ENCODE measurements at regions not wholly inside any gene's neighbourhood (a gene's known extent, or its start where the extent isn't known, plus 50 kb on each side); places are given as distances from the start of the nearest gene placed in this dataset.
"Not testable (repeated sequence)": the region's sequence is repeated elsewhere in the genome, so short reads cannot be mapped to it uniquely, and the experiment has no call there.

DNA sequence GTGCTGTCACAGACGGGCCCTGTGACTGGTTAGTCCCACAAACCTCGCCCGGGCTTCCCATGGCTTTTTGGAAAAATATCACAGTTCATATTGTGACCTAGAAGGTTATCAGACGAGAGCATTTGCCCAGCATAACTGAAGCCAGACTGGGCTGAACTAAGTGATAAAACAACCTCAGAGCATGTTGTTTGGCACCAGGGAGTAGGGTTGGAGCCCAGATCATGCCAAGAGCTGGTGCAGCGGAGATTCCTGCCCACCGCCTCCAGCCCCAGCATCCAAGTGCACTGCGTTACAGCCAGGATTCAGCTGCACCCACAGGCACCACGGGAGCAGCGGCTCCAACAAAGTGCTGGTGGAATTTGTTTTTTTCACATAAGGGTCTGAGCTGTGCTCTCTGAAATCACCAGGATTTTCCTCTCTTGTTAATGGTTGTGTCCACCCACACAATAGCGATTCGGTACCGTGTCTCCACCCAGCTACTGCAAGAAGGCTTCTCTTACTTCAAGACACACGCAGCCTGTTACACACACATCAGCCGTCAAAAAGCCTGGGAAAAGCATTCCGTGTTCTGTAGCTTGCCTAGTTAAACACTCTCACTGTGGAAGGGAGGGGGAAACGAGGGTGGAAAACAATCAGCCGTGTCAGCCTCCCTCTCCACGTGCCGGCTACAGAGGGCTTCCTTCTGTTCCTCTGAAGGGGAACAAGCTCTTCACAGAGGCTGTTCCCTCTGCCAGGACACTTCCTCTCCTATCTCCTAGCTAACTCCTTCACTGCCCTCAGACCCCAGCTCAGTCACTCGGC, 273.8 kb downstream of the C16orf95 start:
- no peak for DNase-seq

DNA sequence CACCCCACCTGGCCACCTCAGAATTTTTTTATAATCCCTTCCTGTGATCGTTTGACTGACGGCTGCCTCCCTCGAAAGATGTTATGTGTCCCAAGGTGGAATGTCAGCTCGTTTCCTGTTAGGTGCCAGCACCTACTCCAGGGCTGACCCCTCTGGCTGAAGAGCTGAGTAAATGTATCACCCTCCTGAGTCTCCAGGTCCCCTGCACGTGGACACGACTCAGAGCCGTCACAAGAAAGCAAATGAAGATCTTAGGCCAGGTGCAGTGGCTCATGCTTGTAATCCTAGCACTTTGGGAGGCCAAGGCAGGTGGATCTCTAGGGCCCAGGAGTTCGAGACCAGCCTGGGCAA, 273.2 kb downstream of the C16orf95 start:
- no peak for DNase-seq

DNA sequence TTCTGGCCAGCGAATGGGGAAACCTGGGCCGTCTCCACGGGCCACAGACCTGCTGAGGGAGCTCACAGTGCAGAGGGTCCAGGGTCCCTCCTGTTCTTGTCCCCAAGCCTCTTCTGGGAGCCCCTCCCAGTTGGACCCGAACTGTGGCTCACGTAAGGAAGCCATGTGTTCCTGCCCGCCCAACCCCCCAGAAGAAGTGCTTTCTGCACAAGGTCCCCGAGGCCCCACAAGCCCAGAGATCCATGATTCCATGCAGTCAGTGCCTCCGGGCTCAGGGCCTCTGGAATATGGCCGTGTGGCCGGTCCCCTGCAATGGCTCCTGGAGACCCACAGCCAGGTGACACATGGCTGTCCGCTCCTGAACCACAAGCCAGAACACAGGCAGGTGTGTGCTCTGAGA, 272.4 kb downstream of the C16orf95 start:
- no peak for DNase-seq

DNA sequence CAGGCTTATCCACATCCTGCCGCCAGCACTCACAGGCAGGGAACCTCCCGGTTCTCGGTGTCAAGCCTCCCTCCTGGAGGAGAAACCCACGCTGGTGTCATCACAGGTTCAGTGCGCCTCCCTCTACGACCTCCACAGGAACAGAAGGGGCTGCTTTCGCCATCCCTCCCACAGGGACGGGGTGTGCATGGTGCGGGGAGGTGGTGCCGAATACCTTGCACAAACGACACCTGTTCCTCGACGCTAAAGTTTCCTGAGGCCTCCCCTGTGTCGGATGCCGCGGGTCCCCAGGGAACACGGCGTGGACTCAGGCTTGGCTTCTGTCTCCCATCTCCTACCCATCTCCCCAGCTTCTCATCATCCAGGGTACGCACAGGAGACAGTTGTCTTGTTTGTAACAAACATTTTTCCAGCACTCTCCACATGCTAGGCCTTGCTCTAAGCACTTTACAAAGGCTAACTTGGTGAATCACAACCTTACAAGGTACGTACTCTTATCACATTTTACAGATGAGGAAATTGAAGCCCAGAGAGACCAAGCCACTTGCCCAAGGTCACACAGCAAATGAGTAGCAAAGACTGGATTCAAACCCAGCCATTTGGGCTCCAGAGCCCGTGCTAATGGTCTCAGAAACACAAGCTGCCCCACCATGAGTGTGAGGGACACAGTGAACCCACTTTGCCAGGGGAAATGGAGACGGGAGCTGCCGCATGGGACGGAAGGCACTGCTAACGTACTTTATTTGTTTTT, 271.6 kb downstream of the C16orf95 start:
- no peak for DNase-seq

DNA sequence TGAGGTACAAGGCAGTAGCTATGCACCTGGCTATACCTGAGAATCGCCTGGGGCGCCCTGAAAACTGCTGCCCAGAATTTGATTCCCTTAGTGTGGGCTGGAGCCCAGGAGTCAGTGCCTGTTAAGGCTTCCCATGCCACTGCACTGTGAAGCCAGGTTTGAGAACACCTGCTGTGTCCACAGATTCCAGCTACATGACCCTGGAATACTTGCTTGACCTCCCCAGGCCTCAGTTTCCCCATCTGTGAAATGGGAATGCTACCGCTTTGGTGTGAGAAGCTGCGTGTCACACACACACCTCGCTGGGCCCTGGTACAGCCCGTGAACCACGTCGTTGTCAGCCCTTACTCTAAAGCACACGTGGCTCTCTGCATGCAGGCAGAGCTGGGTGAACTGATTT, 271.0 kb downstream of the C16orf95 start:
- DNase-seq, result no peak

DNA sequence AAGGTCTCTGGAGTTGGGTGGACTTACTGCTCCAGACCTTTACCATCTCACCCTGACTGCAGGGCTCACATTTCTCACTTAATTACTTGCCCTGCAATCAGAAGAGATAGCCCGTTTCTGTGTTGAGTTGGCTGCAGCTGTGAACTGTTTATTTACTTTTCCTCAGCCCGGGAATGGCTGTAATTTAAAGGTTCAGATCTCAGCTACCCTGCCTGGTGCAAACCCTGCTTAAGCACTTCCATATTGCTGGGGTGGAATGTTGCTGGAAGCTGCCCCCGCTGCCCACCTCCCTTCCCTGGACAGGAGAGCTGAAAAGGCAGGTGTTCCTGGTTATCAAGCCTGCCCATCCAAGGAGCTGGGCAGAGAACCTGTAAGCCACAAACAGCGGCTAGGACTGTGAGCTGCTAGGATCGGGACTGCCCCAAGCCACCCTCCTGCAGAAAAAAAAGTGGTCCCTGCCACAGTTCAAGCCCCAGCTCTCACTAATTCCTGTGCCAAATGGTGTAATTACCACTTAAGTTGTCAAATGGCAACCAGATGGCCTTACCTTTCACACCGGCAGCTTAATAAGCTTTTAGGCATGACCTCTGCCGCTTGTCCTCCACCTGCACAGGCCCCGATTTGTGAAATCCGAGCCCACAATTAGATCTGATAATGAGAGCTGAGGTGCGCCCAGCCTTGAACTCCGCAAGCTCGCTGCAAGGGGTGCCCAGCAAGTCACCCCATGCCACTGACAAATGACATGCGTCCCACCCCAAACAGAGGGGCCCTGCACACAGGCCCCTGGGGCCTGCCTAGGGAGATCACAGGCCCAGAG, 269.8 kb downstream of the C16orf95 start:
- DNase-seq, result no peak

DNA sequence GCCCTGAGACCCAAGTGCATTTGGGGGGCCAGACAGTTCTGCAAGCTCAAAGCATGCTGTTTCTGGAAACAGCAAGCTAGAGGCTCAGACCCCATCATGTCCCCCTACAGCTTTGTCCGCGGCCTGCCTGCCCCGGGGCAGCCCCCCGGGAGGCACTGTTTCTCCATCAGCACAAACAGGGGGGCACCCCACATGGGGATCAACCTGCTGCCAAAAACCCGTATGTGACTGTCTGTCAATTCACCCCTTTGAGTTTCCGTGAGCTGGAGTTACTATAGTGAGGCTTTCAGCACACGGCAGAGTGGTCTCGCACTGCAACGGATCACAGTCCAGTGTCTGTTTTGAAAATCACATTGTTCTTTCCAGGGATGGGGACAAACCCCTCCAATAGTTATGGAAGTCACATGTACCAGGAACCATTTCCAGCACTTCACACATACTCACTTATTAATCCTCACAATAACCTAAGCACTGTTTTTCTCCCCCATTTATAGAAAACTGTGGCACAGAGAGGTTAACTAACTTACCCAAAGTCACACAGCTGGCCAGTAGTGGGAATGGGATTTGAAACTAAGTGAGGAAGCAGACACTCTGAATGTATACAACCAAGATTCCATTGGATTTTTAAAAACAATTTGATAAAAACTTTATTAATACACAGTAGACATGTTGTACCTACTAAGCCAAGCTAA, 269.0 kb downstream of the C16orf95 start:
- DNase-seq, result no peak

DNA sequence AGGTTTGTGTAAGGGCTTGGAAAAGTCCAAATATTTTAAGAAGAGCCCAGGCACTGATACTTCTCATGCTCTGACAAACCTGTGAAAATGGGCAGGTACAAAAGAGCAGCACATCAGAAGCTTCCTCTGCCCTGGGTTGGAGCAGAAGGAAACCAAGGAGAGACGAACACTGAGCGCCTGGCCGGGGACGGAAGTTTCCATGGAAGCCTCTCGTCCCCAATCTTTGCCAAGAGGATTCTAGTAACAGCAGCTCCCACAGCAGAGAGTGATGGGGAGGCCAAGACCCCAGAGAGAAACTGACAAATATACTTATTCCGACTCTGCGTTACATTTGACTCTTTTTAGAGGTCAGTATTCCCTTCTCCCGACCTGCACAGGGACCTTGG, 268.5 kb downstream of the C16orf95 start:
- no peak for DNase-seq

DNA sequence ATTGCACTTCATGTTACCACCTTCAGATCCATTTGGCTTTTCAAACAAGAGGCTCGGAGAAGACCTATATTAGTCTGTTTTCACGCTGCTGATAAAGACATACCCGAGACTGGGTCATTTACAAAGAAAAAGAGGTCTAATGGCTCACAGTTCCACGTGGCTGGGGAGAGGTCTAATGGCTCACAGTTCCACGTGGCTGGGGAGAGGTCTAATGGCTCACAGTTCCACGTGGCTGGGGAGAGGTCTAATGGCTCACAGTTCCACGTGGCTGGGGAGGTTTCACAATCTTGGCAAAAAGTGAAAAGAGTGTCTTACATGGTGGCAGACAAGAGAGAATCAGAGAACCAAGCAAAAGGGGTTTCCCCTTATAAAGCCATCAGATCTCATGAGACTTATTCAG, 268.0 kb downstream of the C16orf95 start:
- not testable (repeated sequence) for DNase-seq

DNA sequence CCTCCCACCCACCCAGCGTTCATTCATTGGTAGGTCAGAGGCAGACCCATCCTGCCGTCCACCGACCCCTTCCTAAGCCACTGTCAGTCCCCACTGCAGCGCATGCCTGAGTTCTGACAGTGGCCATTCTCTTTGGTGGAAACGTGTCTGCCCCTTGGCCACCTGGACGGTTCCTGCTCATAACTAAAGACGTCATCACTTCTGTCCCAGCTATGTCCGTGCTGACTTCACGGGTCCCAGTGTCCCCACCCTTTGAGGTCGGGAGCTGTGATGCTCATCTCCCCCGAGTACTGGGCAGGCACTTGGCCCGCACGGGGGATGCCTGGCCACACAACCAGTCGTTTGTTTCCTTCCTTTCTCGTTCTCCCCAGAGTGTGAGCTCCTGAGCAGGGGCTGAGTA, 267.1 kb downstream of the C16orf95 start:
- no peak for DNase-seq

DNA sequence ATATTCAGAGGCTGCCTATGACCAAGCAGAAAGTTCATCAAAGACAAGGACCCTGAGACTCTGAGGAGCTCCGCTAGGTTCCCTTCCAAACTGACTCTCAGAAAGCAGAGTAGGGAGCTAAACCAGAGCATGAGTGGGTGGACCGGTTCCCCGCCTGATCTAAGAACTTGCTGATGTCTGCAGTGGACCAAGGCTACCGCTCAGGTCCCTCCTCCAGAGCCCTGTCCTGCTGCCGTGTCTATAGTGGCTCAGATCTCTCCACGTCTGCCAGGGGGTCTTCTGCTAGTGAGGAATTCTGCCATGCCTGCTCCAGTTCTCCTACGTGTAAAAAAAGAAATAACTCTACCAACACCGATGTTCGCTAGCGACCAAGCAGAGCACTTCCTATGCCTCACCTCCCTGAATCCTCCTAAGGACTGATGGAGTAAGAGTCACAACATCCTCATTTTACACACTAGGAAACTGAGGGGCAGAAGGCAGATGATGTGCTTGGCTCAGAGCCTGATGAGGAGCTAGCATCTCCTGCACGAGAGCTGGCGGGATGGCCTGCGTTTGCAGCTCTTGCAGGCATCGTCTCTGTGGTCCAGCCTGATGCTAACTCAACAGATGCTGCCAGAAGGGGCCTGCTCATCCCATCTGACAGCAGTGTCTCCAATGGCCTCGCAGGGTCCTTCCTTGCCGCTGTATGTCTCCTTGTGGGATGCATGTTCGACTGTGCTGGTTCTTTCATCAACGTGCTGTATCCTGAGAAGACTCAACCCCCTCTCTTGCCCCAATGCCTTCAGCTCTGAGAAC, 265.5 kb downstream of the C16orf95 start:
- DNase-seq, result no peak

DNA sequence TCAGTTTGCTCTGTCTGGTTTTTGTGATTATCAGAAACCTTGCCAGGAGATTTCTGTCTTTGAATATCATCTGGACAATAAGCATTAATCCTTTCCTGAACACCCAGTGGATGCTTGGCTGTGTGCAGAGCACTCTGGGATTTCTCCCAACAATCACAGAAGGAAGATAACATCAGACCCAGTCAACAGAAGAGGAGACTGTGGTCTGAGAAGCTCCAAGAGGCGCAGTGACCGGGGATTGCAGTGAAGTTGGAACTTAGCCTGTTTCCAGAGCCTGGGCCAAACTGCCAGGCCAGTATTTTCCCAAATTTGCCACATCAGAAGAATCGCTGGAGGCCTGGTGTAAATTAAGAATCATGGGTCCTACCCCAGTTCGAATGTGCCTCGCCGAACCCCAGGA, 264.7 kb downstream of the C16orf95 start:
- no peak for DNase-seq

DNA sequence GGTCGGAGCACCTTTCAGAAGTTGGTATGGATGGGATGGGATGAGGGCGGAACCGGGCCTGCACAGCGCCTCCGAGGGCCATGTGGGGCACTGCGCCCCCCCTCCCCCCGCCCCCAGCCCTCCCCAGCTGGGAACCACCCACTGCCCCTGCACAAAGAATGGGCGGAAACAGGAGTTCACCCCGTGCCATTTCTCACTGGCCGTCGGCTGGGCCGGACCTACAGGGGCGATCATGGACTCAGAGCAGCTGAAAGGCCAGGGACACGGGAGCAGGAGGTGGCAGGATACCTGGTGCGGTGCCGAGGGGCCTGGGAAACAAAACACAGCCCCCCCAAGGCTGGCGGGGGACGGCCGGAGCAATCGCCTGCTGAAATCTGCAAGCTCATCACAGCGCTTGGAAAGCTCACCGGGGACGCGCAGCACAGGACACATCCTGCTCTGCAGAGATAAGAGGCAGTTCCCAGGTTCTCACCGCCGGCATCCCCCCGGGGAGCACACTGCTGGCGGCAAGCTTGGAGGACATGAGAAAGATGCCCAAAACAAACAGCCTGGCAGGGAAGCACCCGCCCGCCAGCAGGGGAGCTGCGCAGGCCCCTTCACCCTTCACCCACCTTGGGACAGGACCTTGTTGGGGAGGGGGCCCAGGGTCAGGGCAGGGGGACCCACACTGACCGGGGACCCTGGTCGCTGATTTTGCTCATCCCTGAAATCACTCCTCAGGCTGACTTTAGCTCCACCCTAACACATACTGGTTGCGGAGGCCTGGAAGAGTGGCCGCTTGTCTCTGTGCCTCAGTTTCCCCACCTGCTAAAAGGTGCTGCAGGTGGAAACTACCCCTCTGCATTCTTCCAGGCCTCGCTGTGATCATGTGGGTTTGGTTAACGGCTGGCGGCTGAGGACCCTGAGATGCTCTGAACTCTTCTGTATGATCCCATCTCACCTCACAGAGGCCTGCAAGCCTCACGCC, 263.9 kb downstream of the C16orf95 start:
- DNase-seq, result no peak

DNA sequence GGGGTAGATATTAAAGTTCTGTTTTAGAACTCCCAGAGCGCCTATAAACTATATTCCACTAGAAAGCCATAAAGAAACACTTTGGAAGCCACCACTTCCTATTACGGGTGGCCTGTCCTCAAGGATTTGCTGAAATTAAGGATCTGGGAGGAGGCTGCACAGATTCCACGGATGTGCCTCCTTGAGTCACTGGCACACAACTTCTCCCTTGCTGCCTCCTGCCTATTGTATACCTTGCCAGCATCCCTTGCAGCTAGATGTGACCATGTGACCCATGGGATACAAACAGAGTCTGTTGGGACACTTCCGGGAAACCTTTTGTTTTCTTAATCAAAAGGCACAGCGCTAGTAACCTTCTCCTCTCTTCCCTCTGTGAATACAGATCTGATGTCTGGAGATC, 263.0 kb downstream of the C16orf95 start:
- DNase-seq, result no peak

DNA sequence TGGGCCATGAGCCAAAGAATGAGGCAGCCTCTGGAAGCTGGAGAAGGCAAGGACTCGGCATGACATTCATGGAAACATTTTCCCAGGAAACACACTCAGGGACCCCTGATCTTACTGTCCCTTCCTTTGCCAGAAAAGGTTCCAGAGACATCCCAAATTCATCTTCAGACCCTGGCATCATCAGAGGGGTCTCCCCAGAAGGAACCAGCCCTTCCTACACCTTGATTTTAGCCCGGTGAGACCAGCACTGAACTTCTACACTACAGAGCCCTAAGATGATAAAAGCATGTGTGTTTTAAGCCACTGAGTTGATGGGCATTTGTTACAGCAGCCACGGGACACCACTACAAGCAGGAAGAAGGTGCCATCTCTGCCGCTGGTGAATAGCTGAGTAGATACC, 262.3 kb downstream of the C16orf95 start:
- DNase-seq, result no peak

DNA sequence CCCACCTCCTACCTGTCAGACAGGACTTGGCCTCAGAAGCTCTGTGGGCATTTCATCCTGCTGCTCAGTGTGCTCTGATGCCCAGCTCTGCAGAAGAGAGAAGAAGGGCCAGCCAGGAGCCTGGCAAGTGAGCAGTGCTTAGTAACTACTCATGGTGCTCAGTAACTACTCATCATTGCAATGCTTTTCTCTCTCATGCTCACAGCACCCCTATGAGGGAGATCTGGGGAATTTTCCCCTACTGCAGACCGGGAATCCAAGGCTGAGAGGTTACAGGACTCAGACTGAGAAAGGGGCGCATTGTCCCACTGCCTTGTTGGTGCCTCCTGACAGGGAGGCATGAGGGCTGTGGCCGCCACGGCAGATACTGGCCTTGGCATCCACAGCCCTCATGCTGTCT, 261.1 kb downstream of the C16orf95 start:
- no peak for DNase-seq

DNA sequence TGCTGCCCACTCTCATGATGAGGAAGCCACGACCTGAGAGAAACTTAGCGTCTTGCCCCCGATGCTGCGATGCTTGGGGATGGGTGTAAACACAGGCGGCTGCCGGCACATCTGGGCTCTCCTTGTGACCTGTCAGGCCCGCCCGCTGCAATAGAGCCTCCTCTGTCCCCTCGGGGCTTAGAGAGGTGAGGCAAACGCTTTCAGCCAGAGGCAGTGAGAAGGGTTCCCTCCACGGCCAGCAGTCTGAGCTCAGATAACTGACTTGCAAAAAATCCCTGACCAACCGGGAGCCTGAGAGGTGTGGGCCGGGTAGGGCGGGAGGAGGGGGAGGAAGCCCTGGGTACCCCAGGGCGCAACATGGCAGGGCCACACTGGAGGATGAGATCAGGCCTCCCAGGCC, 260.6 kb downstream of the C16orf95 start:
- DNase-seq, result no peak

DNA sequence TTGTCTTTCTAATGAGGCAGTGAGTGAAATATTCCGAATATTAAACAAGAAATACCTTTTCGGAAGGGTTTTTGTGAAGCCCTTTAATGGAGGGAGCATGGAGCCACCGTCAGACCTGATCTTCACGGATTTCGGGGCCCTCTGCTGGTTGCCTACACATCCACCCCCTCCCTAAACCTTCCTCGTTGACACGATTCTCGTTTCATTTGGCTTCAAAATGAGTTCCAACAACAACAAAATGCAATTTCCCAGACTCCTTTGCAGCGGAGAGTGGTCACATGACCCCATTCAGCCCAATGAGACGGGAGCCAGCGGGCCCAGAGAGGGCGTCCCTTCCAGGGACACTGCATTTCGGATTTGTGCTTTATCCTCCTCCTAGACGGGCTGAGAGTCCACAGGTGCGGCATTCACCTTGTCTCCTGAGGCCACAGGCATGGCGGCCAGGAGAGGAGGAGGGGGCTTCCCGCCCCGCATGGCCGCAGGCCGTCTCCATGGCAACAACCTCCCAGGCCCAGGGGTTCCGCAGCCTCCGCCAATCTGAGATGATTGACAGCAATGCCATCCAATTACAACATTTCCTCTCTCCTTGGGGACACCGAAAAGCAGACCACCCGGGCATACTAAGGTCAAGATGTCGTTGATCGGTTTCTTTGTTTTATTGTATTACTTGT, 259.8 kb downstream of the C16orf95 start:
- DNase-seq, result no peak

DNA sequence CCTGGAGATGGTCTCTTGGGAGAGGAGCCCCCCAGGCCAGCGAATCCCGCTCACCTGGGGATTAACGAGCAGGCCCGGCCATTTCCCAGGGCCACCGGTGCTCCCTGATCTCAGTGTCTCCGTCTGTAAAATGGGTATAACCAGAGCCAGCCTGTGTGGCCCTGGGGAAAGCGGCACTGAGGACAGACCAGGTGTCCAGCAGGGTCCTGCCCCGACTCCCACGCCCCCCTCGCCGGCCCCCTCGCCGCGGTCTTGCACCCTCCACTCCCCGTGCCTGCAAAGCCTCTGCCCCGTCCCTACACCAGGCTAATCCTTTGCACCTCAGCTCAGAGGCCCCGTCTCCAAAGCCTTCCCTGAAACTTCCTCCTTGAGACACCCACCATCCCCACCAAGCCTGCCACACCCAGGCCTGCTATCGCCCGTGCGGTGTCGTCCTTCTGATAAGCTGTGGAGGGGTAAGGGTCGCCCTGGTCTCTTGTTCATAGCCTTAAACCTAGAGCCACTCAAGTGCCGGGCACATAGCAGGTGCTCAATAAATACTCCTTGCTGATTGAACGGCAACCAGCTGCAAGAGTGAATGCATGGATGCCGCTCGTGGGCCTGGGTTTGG, 259.1 kb downstream of the C16orf95 start:
- no peak for DNase-seq

DNA sequence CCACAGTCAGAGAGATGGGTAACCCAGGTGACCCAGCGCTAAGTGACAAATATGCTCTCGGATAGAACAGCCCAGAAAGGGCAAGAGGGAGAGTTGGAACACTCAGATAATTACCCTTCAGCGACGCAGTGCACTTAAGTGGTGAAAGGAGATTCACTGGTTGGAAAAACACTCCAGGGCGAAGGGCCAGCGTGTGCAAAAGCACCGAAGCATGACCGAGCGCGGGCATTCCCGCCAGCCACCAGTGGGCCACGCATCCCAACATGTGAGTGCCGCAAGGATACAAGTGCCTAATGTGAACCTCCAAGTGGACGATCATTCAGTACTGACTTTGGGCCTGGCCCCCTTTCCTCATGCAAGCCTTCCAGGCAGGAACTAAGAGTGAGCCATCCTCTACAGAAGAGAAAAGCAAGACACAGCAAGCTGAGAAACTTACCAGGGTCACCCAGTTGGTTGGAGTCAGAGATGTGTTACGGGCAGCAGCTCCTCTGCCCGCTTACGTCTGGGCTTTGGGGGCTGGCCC, 258.4 kb downstream of the C16orf95 start:
- no peak for DNase-seq

Measured in activated CD8-positive, alpha-beta memory T cell treated with anti-CD3 and anti-CD28 coated beads, Interleukin-2, amount 50 U/mL, for 4 hours (primary cell).